K562 (cell line): ENCODE measurements at regions not wholly inside any gene's neighbourhood (a gene's known extent, or its start where the extent isn't known, plus 50 kb on each side); places are given as distances from the start of the nearest gene placed in this dataset.

Source experiments
- ATAC-seq: fragments of 200-7000 bp; cut with Tn5 transposase; 3 replicates; pipeline ENCODE4 v1.9.1; 2020; ENCODE audit warnings: moderate library complexity
- BruUV-seq: library from RNA; stranded (reverse); fragments of 400-500 nt; replicated peaks from 2 replicates; lab custom pipeline; 2021; lab: Mats Ljungman, UMichigan
- CTCF ChIA-PET: fragments of 300-600 bp; formaldehyde crosslinking; extraction: SDS; loops from one replicate; lab custom pipeline; 2021; ENCODE audit warnings: low intra/inter-chr PET ratio; lab: Yijun Ruan, JAX
- POLR2A ChIA-PET: fragments of 300-600, 350-650 bp; sonication (Branson Sonifier 250); formaldehyde crosslinking; extraction: SDS; loops from one replicate; lab custom pipeline; 2021; ENCODE audit warnings: antibody characterized with exemption, inconsistent platforms; lab: Yijun Ruan, JAX
- DNase-seq, 4 experiments: peaks; one replicate each; pipeline versions ENCODE4 v3.0.0 to v3.0.0-alpha.2; 2011 to 2018; ENCODE audit warnings: low spot score in 3 of 4, mixed read lengths in 3 of 4; ENCODE audit errors: extremely low read depth in 1 of 4
- FAIRE-seq: peaks from 2 replicates; lab custom pipeline; 2011; peaks lifted over from hg19 to GRCh38; lab: Jason Lieb, UNC
- H2AFZ ChIP-seq: 2 replicates; pipeline ENCODE4 v1.6.0; 2011; ENCODE audit warnings: low read depth, low read length, control low read depth, inconsistent platforms
- H3K27ac ChIP-seq: fragments of 200-600 bp; 3 replicates; pipeline ENCODE4 v1.8.0; 2011; ENCODE audit warnings: low read depth, mild to moderate bottlenecking, control low read depth, inconsistent platforms, low read length, moderate library complexity, mixed read lengths; ENCODE audit errors: extremely low read depth
- H3K27me3 ChIP-seq, 2 experiments: fragments of 300-600 bp in 1 of 2; 2 replicates in 1 of 2; 3 replicates in 1 of 2; pipeline versions ENCODE4 v1.6.0 to v1.8.0; 2011; ENCODE audit warnings: inconsistent platforms in 2 of 2, low read length in 2 of 2, mild to moderate bottlenecking in 1 of 2, mixed read lengths in 1 of 2, moderate library complexity in 1 of 2; ENCODE audit not compliant: control insufficient read depth in 2 of 2, insufficient read depth in 2 of 2
- H3K36me3 ChIP-seq: fragments of 300-600 bp; 3 replicates; pipeline ENCODE4 v1.8.0; 2011; ENCODE audit warnings: mild to moderate bottlenecking, low read length, inconsistent platforms; ENCODE audit not compliant: control insufficient read depth, insufficient read depth
- H3K4me1 ChIP-seq, 2 experiments: fragments of 200-600 bp in 1 of 2; replicated peaks in 1 of 2; 2 replicates in 1 of 2; 3 replicates in 1 of 2; pipeline versions ENCODE4 v1.5.1 to v1.8.0; 2011; ENCODE audit warnings: inconsistent platforms in 2 of 2, low read length in 2 of 2, mild to moderate bottlenecking in 1 of 2, mixed read lengths in 1 of 2, moderate library complexity in 1 of 2; ENCODE audit not compliant: control insufficient read depth in 2 of 2, insufficient read depth in 2 of 2
- H3K4me2 ChIP-seq: 2 replicates; pipeline ENCODE4 v1.6.1; 2011; ENCODE audit warnings: low read length, control low read depth, inconsistent platforms, mixed read lengths; ENCODE audit not compliant: insufficient read depth
- H3K4me3 ChIP-seq: fragments of 200-600 bp; sonication (generic), shearing (Covaris generic); 2 replicates; pipeline ENCODE4 v1.5.1; 2016; ENCODE audit warnings: control low read depth, inconsistent platforms
- H3K79me2 ChIP-seq: fragments of 200-600 bp; 3 replicates; pipeline ENCODE4 v1.8.0; 2011; ENCODE audit warnings: low read length, inconsistent platforms; ENCODE audit not compliant: control insufficient read depth, insufficient read depth
- H3K9ac ChIP-seq, 2 experiments: 2 replicates each; pipeline versions ENCODE4 v1.6.0 to v1.6.1; 2011; ENCODE audit warnings: low read depth in 2 of 2, low read length in 2 of 2, control low read depth in 1 of 2, inconsistent platforms in 1 of 2, mild to moderate bottlenecking in 1 of 2, mixed read lengths in 1 of 2; ENCODE audit not compliant: insufficient read depth in 1 of 2
- H3K9me1 ChIP-seq: one replicate; pipeline ENCODE4 v1.6.0; 2011; ENCODE audit warnings: inconsistent platforms, mild to moderate bottlenecking, low read length, moderate library complexity; ENCODE audit not compliant: control insufficient read depth, insufficient read depth
- H3K9me3 ChIP-seq: replicated peaks from 2 replicates; pipeline ENCODE4 v1.5.1; 2011; ENCODE audit warnings: low read depth, low read length, inconsistent platforms; ENCODE audit not compliant: control insufficient read depth, insufficient read depth
- H4K20me1 ChIP-seq: replicated peaks from 2 replicates; pipeline ENCODE4 v1.6.1; 2011; ENCODE audit warnings: low read length, inconsistent platforms, mixed read lengths; ENCODE audit not compliant: control insufficient read depth, insufficient read depth
- FOXJ2 ChIP-seq: fragments of 200-800 bp; sonication (Bioruptor generic); IDR thresholded peaks from 2 replicates; pipeline ENCODE4 v1.6.1; 2016; ENCODE audit warnings: missing genetic modification characterization, missing compliant biosample characterization
- TEAD1 ChIP-seq, 2 experiments: fragments of 450-650 bp in 1 of 2; sonication (generic) in 1 of 2; formaldehyde crosslinking; IDR thresholded peaks; 2 replicates each; pipeline versions ENCODE4 v1.4.0 to v1.8.0; 2020 to 2022; ENCODE audit warnings: mild to moderate bottlenecking in 2 of 2, missing genetic modification reagents in 1 of 2
- ZNF324 ChIP-seq: fragments of 250-450 bp; sonication (Bioruptor Pico); IDR thresholded peaks from 2 replicates; pipeline ENCODE4 v1.4.0; 2020; ENCODE audit warnings: mild to moderate bottlenecking
- ZNF354B ChIP-seq: fragments of 250-450 bp; sonication (Bioruptor Pico); IDR thresholded peaks from 2 replicates; pipeline ENCODE4 v1.4.0; 2020
- ZNF583 ChIP-seq: fragments of 250-450 bp; sonication (Bioruptor Pico); IDR thresholded peaks from 2 replicates; pipeline ENCODE4 v1.4.0; 2020
- WGBS: fragments of 100-300 bp; shearing (Covaris generic); methylation state at CpG from one replicate; pipeline ENCODE4 v1.1.6; 2016; ENCODE audit warnings: low coverage, mixed read lengths; ENCODE audit not compliant: insufficient coverage; ENCODE audit errors: missing lambda C conversion rate; 5-methylcytosine and 5-hydroxymethylcytosine counted together
- in situ Hi-C: fragments of 300-500 bp; cut with MboI; formaldehyde crosslinking; loops from 4 replicates; pipeline ENCODE4 v1.15.0; 2018; ENCODE audit warnings: inconsistent platforms, mixed read lengths
- intact Hi-C: fragments of 100-400 bp; cut with micrococcal nuclease; formaldehyde crosslinking; loops from 2 replicates; pipeline ENCODE4 v1.14.2; 2022
- TF ChIP-seq, protein P1 (sequence below): fragments of 250-450 bp; sonication (Bioruptor Pico); IDR thresholded peaks from 2 replicates; pipeline ENCODE4 v1.4.0; 2020; ENCODE audit warnings: mild to moderate bottlenecking
- TF ChIP-seq, protein P2 (sequence below): fragments of 450-650 bp; IDR thresholded peaks from 2 replicates; pipeline ENCODE4 v1.7.1; 2018; ENCODE audit warnings: mild to moderate bottlenecking, low read depth; ENCODE audit not compliant: partially characterized antibody
- TF ChIP-seq, protein P3 (sequence below), 2 experiments: IDR thresholded peaks; 2 replicates each; pipeline ENCODE4 v1.6.1; 2012; ENCODE audit warnings: improper control_type of control experiment in 2 of 2, low read depth in 2 of 2, low read length in 2 of 2, borderline replicate concordance in 1 of 2
- TF ChIP-seq, protein P4 (sequence below): fragments of 250-450 bp; sonication (Bioruptor Pico); IDR thresholded peaks from 2 replicates; pipeline ENCODE4 v1.4.0; 2020; ENCODE audit warnings: mild to moderate bottlenecking, moderate library complexity

DNA sequence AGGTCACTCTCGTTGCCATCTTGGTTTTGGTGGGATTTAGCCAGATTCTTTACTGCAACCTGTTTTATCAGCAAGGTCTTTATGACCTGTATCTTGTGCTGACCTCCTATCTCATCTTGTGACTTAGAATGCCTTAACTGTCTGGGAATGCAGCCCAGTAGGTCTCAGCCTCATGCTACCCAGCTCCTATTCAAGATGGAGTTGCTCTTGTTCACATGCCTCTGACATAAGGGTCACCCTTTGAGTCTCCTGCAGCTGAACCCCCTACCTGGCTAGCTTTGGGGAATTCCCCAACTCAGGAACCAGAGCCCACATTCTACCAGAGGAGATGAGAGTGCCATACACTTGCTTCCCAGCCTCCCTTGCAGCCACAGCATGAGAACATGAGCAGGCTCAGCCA, 123.0 kb upstream of the ARHGEF3 start (continued):
- TF ChIP-seq, protein P1, sequence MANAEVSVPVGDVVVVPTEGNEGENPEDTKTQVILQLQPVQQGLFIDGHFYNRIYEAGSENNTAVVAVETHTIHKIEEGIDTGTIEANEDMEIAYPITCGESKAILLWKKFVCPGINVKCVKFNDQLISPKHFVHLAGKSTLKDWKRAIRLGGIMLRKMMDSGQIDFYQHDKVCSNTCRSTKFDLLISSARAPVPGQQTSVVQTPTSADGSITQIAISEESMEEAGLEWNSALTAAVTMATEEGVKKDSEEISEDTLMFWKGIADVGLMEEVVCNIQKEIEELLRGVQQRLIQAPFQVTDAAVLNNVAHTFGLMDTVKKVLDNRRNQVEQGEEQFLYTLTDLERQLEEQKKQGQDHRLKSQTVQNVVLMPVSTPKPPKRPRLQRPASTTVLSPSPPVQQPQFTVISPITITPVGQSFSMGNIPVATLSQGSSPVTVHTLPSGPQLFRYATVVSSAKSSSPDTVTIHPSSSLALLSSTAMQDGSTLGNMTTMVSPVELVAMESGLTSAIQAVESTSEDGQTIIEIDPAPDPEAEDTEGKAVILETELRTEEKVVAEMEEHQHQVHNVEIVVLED: peak; percentile 19; the same call in 1 of the 2 replicates
- peak; percentile 24; the same call in 1 of the 2 replicates for TF ChIP-seq ZNF354B (CRISPR knock-in tag)
- TF ChIP-seq ZNF583 (CRISPR knock-in tag): peak; percentile 68; the same call in 1 of the 2 replicates
- peak in 1 of 2 experiments; percentile 68; a peak in 2 of 4 replicates for TF ChIP-seq TEAD1 (CRISPR knock-in tag; IDR thresholded peaks at IDR 0.05)

DNA sequence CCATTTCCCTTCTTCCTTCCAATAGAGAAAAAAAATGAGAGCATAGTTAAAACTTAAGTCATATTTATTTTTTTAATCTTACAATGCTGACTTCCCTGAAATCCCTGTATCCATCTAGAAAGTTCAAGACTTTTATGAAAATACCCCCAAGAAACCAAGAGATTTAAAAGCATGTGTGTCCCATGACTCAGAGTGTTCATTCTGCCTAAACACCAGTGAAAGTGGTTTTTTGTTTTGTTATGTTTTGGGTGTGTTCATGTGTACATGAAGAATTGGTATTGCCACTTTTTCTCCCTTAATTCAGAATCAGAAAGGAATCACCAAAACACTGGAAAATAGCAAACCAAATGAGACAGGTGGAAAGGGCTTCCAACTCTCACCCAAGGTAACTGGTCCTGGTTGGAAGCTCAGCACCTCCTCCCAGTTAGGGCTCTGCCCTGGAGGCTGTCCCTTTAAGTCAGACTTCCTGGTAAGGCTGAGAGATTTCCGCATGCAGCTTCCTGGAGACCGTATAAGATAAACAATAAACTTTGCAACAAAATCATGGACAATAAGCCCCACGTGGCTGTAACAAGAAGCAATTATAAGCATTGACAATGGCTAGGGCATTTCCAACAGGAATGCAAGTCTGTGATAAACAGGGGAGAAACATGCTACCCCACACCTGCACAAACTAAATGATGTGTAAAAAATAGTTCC, 121.9 kb upstream of the ARHGEF3 start:
- 18% methylated on average over 3 of the region's 3 CpGs for WGBS
- no peak overlapping the region for H3K27ac ChIP-seq
- FAIRE-seq: no peak
- no peak for TF ChIP-seq ZNF324 (CRISPR knock-in tag)
- TF ChIP-seq, protein P2, sequence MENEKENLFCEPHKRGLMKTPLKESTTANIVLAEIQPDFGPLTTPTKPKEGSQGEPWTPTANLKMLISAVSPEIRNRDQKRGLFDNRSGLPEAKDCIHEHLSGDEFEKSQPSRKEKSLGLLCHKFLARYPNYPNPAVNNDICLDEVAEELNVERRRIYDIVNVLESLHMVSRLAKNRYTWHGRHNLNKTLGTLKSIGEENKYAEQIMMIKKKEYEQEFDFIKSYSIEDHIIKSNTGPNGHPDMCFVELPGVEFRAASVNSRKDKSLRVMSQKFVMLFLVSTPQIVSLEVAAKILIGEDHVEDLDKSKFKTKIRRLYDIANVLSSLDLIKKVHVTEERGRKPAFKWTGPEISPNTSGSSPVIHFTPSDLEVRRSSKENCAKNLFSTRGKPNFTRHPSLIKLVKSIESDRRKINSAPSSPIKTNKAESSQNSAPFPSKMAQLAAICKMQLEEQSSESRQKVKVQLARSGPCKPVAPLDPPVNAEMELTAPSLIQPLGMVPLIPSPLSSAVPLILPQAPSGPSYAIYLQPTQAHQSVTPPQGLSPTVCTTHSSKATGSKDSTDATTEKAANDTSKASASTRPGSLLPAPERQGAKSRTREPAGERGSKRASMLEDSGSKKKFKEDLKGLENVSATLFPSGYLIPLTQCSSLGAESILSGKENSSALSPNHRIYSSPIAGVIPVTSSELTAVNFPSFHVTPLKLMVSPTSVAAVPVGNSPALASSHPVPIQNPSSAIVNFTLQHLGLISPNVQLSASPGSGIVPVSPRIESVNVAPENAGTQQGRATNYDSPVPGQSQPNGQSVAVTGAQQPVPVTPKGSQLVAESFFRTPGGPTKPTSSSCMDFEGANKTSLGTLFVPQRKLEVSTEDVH: no peak
- TF ChIP-seq FOXJ2 (tag): peak; percentile 86
- TF ChIP-seq, protein P3, sequence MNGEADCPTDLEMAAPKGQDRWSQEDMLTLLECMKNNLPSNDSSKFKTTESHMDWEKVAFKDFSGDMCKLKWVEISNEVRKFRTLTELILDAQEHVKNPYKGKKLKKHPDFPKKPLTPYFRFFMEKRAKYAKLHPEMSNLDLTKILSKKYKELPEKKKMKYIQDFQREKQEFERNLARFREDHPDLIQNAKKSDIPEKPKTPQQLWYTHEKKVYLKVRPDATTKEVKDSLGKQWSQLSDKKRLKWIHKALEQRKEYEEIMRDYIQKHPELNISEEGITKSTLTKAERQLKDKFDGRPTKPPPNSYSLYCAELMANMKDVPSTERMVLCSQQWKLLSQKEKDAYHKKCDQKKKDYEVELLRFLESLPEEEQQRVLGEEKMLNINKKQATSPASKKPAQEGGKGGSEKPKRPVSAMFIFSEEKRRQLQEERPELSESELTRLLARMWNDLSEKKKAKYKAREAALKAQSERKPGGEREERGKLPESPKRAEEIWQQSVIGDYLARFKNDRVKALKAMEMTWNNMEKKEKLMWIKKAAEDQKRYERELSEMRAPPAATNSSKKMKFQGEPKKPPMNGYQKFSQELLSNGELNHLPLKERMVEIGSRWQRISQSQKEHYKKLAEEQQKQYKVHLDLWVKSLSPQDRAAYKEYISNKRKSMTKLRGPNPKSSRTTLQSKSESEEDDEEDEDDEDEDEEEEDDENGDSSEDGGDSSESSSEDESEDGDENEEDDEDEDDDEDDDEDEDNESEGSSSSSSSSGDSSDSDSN (IDR thresholded peaks at IDR 0.05; ENCODE audit: borderline replicate concordance in 1 of 2, low read depth in 2 of 2, low read length in 2 of 2): no peak
- TF ChIP-seq, protein P4, sequence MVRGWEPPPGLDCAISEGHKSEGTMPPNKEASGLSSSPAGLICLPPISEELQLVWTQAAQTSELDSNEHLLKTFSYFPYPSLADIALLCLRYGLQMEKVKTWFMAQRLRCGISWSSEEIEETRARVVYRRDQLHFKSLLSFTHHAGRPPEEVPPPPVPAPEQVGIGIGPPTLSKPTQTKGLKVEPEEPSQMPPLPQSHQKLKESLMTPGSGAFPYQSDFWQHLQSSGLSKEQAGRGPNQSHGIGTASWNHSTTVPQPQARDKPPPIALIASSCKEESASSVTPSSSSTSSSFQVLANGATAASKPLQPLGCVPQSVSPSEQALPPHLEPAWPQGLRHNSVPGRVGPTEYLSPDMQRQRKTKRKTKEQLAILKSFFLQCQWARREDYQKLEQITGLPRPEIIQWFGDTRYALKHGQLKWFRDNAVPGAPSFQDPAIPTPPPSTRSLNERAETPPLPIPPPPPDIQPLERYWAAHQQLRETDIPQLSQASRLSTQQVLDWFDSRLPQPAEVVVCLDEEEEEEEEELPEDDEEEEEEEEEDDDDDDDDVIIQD (CRISPR knock-in tag): no peak

More for the DNA sequence above, 121.9 kb upstream of the ARHGEF3 start:
- in situ Hi-C loops (no loop called here), intact Hi-C loops (no loop called here)
- H3K4me3 ChIP-seq: no peak overlapping the region
- no peaks in the 10 kb centered on the region for H3K9me3 ChIP-seq
- no peaks in the 10 kb centered on the region; a peak in 1 of 5 replicates for H3K27me3 ChIP-seq
- CTCF ChIA-PET: no interaction called here
- H2AFZ ChIP-seq: no peak overlapping the region
- no TSS peak for BruUV-seq
- H3K79me2 ChIP-seq: no peaks in the 10 kb centered on the region
- peak in 1 of 4 experiments; percentile 2 for DNase-seq
- H4K20me1 ChIP-seq: no peaks in the 10 kb centered on the region
- ATAC-seq: no peak
- H3K9ac ChIP-seq: no peak overlapping the region
- POLR2A ChIA-PET: no interaction called here
- H3K4me1 ChIP-seq: no peaks in the 10 kb centered on the region
- H3K36me3 ChIP-seq: no peaks in the 10 kb centered on the region
- H3K4me2 ChIP-seq: no peak overlapping the region
- H3K9me1 ChIP-seq: no peaks in the 10 kb centered on the region
